SU-DHL-6 (cell line): ENCODE measurements at regions not wholly inside any gene's neighbourhood (a gene's known extent, or its start where the extent isn't known, plus 50 kb on each side); places are given as distances from the start of the nearest gene placed in this dataset.

Experiments used
- EZH2phosphoT487 ChIP-seq: fragments of 200-600 bp; sonication (generic), shearing (Covaris generic); conservative IDR thresholded peaks from 2 replicates; pipeline ENCODE4 v1.6.1; 2018; ENCODE audit warnings: mild to moderate bottlenecking, antibody characterized with exemption, low read length, moderate library complexity, mixed read lengths
- TF ChIP-seq, protein P1 (sequence below): fragments of 200-600 bp; sonication (generic); IDR thresholded peaks from one replicate; pipeline ENCODE4 v1.5.1; 2017; ENCODE audit warnings: antibody characterized with exemption, mild to moderate bottlenecking, low read length, moderate library complexity; ENCODE audit not compliant: insufficient read depth, poor library complexity, severe bottlenecking

DNA sequence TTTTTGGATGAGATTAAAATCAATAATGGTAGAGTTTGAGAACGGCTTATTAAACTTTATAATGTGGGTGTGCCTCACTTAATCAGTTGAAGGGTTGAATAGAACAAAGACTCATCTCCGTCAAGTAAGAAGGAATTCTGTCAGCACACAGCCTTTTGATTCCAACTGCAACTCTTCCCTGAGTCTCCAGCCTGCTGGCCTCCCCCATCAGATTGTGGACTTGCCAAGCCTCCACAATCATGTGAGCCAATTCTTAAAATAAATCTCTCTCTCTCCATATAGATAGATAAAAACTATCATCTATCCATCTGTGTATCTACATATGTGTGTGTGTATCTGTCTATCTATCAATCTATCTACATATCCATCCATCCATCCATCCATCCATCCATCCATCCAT, 127.4 kb upstream of the BTG1 start:
- TF ChIP-seq, protein P1, sequence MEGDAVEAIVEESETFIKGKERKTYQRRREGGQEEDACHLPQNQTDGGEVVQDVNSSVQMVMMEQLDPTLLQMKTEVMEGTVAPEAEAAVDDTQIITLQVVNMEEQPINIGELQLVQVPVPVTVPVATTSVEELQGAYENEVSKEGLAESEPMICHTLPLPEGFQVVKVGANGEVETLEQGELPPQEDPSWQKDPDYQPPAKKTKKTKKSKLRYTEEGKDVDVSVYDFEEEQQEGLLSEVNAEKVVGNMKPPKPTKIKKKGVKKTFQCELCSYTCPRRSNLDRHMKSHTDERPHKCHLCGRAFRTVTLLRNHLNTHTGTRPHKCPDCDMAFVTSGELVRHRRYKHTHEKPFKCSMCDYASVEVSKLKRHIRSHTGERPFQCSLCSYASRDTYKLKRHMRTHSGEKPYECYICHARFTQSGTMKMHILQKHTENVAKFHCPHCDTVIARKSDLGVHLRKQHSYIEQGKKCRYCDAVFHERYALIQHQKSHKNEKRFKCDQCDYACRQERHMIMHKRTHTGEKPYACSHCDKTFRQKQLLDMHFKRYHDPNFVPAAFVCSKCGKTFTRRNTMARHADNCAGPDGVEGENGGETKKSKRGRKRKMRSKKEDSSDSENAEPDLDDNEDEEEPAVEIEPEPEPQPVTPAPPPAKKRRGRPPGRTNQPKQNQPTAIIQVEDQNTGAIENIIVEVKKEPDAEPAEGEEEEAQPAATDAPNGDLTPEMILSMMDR = no peak
- no peak for TF ChIP-seq EZH2phosphoT487
